ENCODE measurements at regions not wholly inside any gene's neighbourhood (a gene's known extent, or its start where the extent isn't known, plus 50 kb on each side); places are given as distances from the start of the nearest gene placed in this dataset.

DNA sequence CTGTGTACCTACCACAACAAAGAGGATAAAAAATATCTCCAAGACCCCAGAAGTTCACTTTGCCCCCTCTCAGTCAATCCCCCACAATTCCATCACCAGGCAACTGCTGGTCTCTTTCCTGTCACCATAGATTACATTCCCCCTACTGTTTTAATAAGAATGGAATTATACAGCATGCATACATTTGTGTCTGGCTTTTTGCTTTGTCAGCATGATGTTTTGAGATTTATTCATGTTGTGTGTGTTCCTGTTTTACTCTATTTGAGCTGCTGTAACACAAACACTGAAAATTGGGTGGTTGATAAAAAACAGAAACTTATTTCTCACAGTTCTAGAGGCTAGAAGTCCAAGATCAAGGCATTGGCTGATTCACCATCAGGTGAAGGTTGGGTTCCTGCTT lies 214.5 kb upstream of the IGFBP3 start:
- no peaks in the 10 kb centered on the region for H3K27me3 ChIP-seq (ENCODE audit: control insufficient read depth in 1 of 2, insufficient read depth in 2 of 2, low read length in 2 of 2)

DNA sequence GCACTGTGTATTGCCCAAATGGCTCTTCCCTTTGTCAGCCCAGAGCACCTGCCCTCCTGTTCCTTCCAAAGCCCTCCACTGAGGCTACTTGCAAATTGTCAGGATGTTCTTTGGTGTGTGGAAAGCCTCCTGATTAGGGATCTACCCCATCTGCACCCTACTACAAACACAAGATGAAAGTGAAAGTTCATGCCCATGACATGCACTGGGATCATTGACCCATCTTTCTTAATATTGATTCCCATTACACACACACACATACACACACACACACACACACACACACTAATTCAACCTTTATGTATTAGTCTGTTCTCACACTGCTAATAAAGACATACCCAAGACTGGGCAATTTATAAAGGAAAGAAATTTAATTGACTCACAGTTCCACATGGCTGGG lies 213.7 kb upstream of the IGFBP3 start:
- Histone ChIP-seq H3K36me3 (ENCODE audit: control insufficient read depth in 2 of 2, insufficient read depth in 2 of 2, low read length in 1 of 2) (no peaks in the 10 kb centered on the region), H3K4me1 (ENCODE audit: control insufficient read depth in 2 of 2, insufficient read depth in 2 of 2, low read length in 1 of 2) (no peaks in the 10 kb centered on the region), H3K9me3 (ENCODE audit: control insufficient read depth in 2 of 2, insufficient read depth in 1 of 2, low read depth in 1 of 2, low read length in 1 of 2) (no peaks in the 10 kb centered on the region), H3K27me3 (ENCODE audit: control insufficient read depth in 1 of 2, insufficient read depth in 2 of 2, low read length in 2 of 2) (no peaks in the 10 kb centered on the region), H3K4me3 (ENCODE audit: low read depth in 1 of 2, low read length in 2 of 2) (no peak overlapping the region), H3K27ac (ENCODE audit: low read depth in 2 of 2, low read length in 1 of 2) (no peak overlapping the region)

More for the DNA sequence above, 214.5 kb upstream of the IGFBP3 start:
- Histone ChIP-seq H3K4me1 (ENCODE audit: control insufficient read depth in 2 of 2, insufficient read depth in 2 of 2, low read length in 1 of 2) (no peaks in the 10 kb centered on the region), H3K36me3 (ENCODE audit: control insufficient read depth in 2 of 2, insufficient read depth in 2 of 2, low read length in 1 of 2) (no peaks in the 10 kb centered on the region), H3K27ac (ENCODE audit: low read depth in 2 of 2, low read length in 1 of 2) (no peak overlapping the region), H3K9me3 (ENCODE audit: control insufficient read depth in 2 of 2, insufficient read depth in 1 of 2, low read depth in 1 of 2, low read length in 1 of 2) (no peaks in the 10 kb centered on the region), H3K4me3 (ENCODE audit: low read depth in 1 of 2, low read length in 2 of 2) (no peak overlapping the region)

DNA sequence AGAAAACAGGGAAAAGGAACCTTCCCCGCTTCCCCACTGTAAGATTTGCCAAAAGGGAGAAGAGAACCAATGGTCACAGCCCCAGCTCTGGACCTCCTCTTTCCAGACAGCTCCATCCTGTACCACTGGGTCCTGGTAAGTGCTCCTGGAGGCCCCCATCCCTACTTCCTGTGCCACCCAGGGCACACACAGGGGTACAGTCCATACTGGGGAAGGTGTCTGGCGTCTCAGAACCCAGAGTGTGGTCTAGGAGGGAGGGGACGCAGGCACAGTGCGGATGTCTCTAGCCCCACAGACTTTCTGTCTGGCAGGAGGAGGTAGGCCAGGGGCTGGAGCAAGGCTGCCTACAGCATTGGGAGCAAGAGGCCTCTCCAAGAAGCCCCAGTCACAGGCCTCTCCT lies 213.3 kb upstream of the IGFBP3 start:
- no peak overlapping the region for H3K4me3 ChIP-seq (ENCODE audit: low read depth in 1 of 2, low read length in 2 of 2)
- no peaks in the 10 kb centered on the region for H3K9me3 ChIP-seq (ENCODE audit: control insufficient read depth in 2 of 2, insufficient read depth in 1 of 2, low read depth in 1 of 2, low read length in 1 of 2)
- no peaks in the 10 kb centered on the region for H3K4me1 ChIP-seq (ENCODE audit: control insufficient read depth in 2 of 2, insufficient read depth in 2 of 2, low read length in 1 of 2)
- no peak overlapping the region for H3K27ac ChIP-seq (ENCODE audit: low read depth in 2 of 2, low read length in 1 of 2)
- H3K27me3 ChIP-seq (ENCODE audit: control insufficient read depth in 1 of 2, insufficient read depth in 2 of 2, low read length in 2 of 2) = no peaks in the 10 kb centered on the region
- 81 to 91% methylated on average over 4 of the region's 4 CpGs for WGBS, 2 donors
- H3K36me3 ChIP-seq (ENCODE audit: control insufficient read depth in 2 of 2, insufficient read depth in 2 of 2, low read length in 1 of 2) = no peaks in the 10 kb centered on the region

- no peaks in the 10 kb centered on the region for H3K27me3 ChIP-seq (ENCODE audit: control insufficient read depth in 1 of 2, insufficient read depth in 2 of 2, low read length in 2 of 2)
- no peaks in the 10 kb centered on the region for H3K9me3 ChIP-seq (ENCODE audit: control insufficient read depth in 2 of 2, insufficient read depth in 1 of 2, low read depth in 1 of 2, low read length in 1 of 2)
- WGBS, 2 donors = 92 to 93% methylated on average over 3 of the region's 3 CpGs
- no peaks in the 10 kb centered on the region for H3K36me3 ChIP-seq (ENCODE audit: control insufficient read depth in 2 of 2, insufficient read depth in 2 of 2, low read length in 1 of 2)
- no peak overlapping the region for H3K27ac ChIP-seq (ENCODE audit: low read depth in 2 of 2, low read length in 1 of 2)
- no peaks in the 10 kb centered on the region for H3K4me1 ChIP-seq (ENCODE audit: control insufficient read depth in 2 of 2, insufficient read depth in 2 of 2, low read length in 1 of 2)
- no peak overlapping the region for H3K4me3 ChIP-seq (ENCODE audit: low read depth in 1 of 2, low read length in 2 of 2)
These were observed 212.7 kb upstream of the IGFBP3 start for GRCh38 chr7:46133751-46134150.

DNA sequence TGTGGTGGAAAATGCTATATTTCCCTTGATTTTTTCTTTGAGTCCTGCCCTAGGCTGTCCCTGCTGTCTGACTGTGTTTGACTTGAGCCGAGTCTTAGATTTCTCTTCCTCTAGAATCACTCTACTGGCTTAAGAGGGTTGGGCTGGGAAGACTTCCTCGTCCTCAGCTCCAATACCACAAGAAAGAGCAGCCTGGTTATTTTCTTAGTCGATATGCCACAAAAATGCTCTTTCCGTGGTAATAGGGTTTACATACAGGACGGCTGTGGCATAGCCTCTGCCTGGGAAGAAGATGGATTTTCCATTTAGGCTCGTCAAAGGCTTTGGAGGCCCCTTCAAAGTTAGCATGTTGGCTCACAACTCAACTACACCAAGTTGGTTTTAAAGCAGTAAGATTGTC lies 212.0 kb upstream of the IGFBP3 start:
- Histone ChIP-seq H3K4me1 (ENCODE audit: control insufficient read depth in 2 of 2, insufficient read depth in 2 of 2, low read length in 1 of 2) (no peaks in the 10 kb centered on the region), H3K27me3 (ENCODE audit: control insufficient read depth in 1 of 2, insufficient read depth in 2 of 2, low read length in 2 of 2) (no peaks in the 10 kb centered on the region), H3K27ac (ENCODE audit: low read depth in 2 of 2, low read length in 1 of 2) (no peak overlapping the region), H3K9me3 (ENCODE audit: control insufficient read depth in 2 of 2, insufficient read depth in 1 of 2, low read depth in 1 of 2, low read length in 1 of 2) (no peaks in the 10 kb centered on the region), H3K4me3 (ENCODE audit: low read depth in 1 of 2, low read length in 2 of 2) (no peak overlapping the region), H3K36me3 (ENCODE audit: control insufficient read depth in 2 of 2, insufficient read depth in 2 of 2, low read length in 1 of 2) (no peaks in the 10 kb centered on the region)
- WGBS, 2 donors = 78 to 85% methylated on average over 6 of the region's 6 CpGs

DNA sequence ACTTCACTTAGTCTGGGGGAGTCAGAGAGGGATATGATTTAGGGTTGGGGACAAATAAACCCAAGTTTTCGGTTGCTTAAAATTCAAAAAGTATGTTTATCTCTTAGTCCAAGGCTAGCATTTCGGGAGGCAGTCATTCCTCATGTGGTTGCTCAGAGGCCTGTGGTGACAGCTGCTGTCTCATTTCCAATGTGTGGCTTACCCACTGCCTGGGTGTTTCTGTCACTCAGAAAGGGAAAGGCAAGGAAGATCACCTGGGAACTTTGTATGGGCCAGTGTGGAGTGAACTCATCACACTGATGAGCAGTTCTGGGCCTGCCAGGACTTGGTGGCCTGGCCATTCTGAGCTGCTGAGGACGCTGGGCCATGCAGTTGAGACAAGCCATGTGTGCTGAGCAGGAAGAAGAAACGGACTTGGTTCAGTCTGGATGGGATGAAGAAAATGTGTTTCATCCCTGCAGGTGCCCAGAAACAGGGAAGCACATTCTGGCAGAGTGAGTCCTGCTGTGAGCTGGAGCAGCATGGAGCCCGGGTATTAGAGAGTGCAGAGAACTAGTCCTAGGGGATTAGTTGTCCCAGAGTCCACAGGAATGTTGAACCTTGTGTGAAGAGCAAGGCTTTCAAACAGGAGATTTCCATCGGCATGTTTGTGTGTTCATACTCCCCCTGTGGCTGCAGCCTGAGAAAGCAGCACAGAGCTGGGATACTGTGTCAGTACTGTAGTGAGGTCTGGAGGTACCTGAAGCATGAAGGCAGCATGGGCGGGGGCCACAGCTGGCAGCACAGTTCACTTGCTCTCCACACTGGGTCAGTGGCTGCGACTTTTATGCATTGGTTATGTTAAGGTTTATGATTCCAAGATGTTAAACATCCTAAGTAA lies 211.1 kb upstream of the IGFBP3 start:
- Histone ChIP-seq H3K4me1 (ENCODE audit: control insufficient read depth in 2 of 2, insufficient read depth in 2 of 2, low read length in 1 of 2) (no peaks in the 10 kb centered on the region), H3K27ac (ENCODE audit: low read depth in 2 of 2, low read length in 1 of 2) (no peak overlapping the region), H3K9me3 (ENCODE audit: control insufficient read depth in 2 of 2, insufficient read depth in 1 of 2, low read depth in 1 of 2, low read length in 1 of 2) (no peaks in the 10 kb centered on the region), H3K27me3 (ENCODE audit: control insufficient read depth in 1 of 2, insufficient read depth in 2 of 2, low read length in 2 of 2) (no peaks in the 10 kb centered on the region), H3K4me3 (ENCODE audit: low read depth in 1 of 2, low read length in 2 of 2) (no peak overlapping the region), H3K36me3 (ENCODE audit: control insufficient read depth in 2 of 2, insufficient read depth in 2 of 2, low read length in 1 of 2) (no peaks in the 10 kb centered on the region)
- 65 to 68% methylated on average over 8 of the region's 8 CpGs for WGBS, 2 donors

GRCh38 chr7:46129831-46130230 lies 208.8 kb upstream of the IGFBP3 start:
- Histone ChIP-seq H3K4me3 (ENCODE audit: low read depth in 1 of 2, low read length in 2 of 2) (no peak overlapping the region), H3K36me3 (ENCODE audit: control insufficient read depth in 2 of 2, insufficient read depth in 2 of 2, low read length in 1 of 2) (no peaks in the 10 kb centered on the region), H3K27ac (ENCODE audit: low read depth in 2 of 2, low read length in 1 of 2) (no peak overlapping the region), H3K27me3 (ENCODE audit: control insufficient read depth in 1 of 2, insufficient read depth in 2 of 2, low read length in 2 of 2) (no peaks in the 10 kb centered on the region), H3K4me1 (ENCODE audit: control insufficient read depth in 2 of 2, insufficient read depth in 2 of 2, low read length in 1 of 2) (no peaks in the 10 kb centered on the region), H3K9me3 (ENCODE audit: control insufficient read depth in 2 of 2, insufficient read depth in 1 of 2, low read depth in 1 of 2, low read length in 1 of 2) (no peaks in the 10 kb centered on the region)
- WGBS, 2 donors = 79 to 90% methylated on average over 4 of the region's 4 CpGs

DNA sequence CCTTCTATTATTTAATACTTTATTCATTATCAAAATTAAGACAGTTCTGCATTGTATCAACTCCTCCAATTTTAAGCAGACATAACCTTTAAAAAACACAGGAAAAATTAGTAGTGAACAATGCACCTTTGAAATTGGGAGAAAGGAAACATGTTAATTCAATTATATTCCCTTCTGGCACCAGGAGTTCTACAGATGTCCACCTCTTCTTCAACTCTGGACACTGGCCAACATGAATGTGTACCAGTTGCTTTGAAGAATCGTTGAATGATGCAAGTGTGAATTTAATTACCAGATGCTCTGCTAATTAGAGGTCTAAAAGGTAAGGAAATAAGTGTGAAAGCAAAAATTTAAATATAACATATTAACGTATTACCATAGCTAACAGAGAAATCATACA lies 206.7 kb upstream of the IGFBP3 start:
- H3K4me3 ChIP-seq (ENCODE audit: low read depth in 1 of 2, low read length in 2 of 2) = no peak overlapping the region
- H3K27ac ChIP-seq (ENCODE audit: low read depth in 2 of 2, low read length in 1 of 2) = no peak overlapping the region
- H3K4me1 ChIP-seq (ENCODE audit: control insufficient read depth in 2 of 2, insufficient read depth in 2 of 2, low read length in 1 of 2) = no peaks in the 10 kb centered on the region
- H3K36me3 ChIP-seq (ENCODE audit: control insufficient read depth in 2 of 2, insufficient read depth in 2 of 2, low read length in 1 of 2) = no peaks in the 10 kb centered on the region
- 64 to 73% methylated on average over 2 of the region's 2 CpGs for WGBS, 2 donors
- H3K27me3 ChIP-seq (ENCODE audit: control insufficient read depth in 1 of 2, insufficient read depth in 2 of 2, low read length in 2 of 2) = peaks cover 0 to 3% of the 10 kb centered on the region in 2 donors
- no peaks in the 10 kb centered on the region for H3K9me3 ChIP-seq (ENCODE audit: control insufficient read depth in 2 of 2, insufficient read depth in 1 of 2, low read depth in 1 of 2, low read length in 1 of 2)

DNA sequence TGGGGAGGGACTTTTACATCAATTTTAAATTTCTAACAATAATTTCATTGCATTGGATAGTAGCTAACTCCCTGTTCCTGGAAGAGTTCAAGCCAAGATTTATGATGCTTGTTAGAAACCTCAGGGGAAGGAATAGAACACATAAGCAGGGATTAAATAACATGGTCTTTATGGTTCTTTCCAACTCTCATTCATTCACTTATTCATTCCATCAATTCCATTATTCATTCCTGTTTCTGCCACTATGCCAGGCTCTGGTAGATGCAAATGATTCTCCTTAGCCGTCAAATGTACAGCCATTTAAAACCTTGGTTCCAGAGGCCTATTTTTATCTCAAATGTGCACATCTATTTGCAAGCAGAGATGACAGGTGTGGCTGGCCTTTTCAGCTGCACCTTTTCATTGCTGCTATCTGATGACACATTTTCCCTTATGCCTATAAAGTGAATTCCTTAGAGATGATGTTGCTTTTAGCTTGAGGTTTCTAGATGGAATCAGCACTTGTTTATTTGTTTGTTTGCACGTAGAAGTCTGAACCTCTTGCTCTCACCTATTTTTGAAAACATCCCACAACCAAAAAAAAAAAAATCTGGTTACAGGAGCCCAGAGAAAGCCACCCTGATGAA lies 205.7 kb upstream of the IGFBP3 start:
- Histone ChIP-seq H3K36me3 (ENCODE audit: control insufficient read depth in 2 of 2, insufficient read depth in 2 of 2, low read length in 1 of 2) (no peaks in the 10 kb centered on the region), H3K9me3 (ENCODE audit: control insufficient read depth in 2 of 2, insufficient read depth in 1 of 2, low read depth in 1 of 2, low read length in 1 of 2) (no peaks in the 10 kb centered on the region), H3K27ac (ENCODE audit: low read depth in 2 of 2, low read length in 1 of 2) (no peak overlapping the region), H3K27me3 (ENCODE audit: control insufficient read depth in 1 of 2, insufficient read depth in 2 of 2, low read length in 2 of 2) (peaks cover 0 to 3% of the 10 kb centered on the region in 2 donors), H3K4me1 (ENCODE audit: control insufficient read depth in 2 of 2, insufficient read depth in 2 of 2, low read length in 1 of 2) (no peaks in the 10 kb centered on the region), H3K4me3 (ENCODE audit: low read depth in 1 of 2, low read length in 2 of 2) (no peak overlapping the region)
- 74 to 85% methylated on average over 2 of the region's 2 CpGs for WGBS, 2 donors

Data from esophagus (tissue), 2 donors.